ENCODE measurements at regions not wholly inside any gene's neighbourhood (a gene's known extent, or its start where the extent isn't known, plus 50 kb on each side); places are given as distances from the start of the nearest gene placed in this dataset.

DNA sequence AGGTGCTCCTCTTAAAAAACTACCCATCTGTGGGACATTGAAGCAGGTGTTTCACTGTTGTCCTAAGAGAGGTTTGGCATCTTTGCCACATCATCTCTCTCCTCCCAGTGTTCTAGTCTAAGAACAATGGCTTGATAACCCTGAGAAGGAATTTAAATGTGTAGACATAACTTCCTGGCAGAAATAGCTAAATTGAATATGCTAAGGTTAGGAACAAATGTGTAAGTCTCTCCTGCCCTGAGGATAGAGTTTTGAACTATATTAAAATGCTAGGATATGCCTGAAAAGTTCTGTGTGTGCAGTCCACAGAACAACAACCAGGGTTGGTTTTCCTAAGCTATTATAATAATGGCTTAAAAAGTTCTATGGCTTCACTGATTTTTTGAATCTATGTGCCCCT, 106.6 kb downstream of the LRRC70 start:
- no peak for TF ChIP-seq CTCF (IDR thresholded peaks at IDR 0.05)
- no peak for TF ChIP-seq POLR2A (IDR thresholded peaks at IDR 0.05)
